Skeletal muscle tissue (tissue), 3 donors: ENCODE measurements at regions not wholly inside any gene's neighbourhood (a gene's known extent, or its start where the extent isn't known, plus 50 kb on each side); places are given as distances from the start of the nearest gene placed in this dataset.

Source experiments
- H3K27ac ChIP-seq: one replicate; pipeline ENCODE4 v1.7.0; 2013; ENCODE audit warnings: mild to moderate bottlenecking, low read depth, low read length, inconsistent platforms
- H3K27me3 ChIP-seq, 3 donors: one replicate each; pipeline ENCODE4 v1.7.0; 2013; ENCODE audit warnings: low read length in 3 of 3; ENCODE audit not compliant: control insufficient read depth in 3 of 3, insufficient read depth in 3 of 3
- H3K36me3 ChIP-seq, 3 donors: one replicate each; pipeline ENCODE4 v1.7.0; 2013; ENCODE audit warnings: low read length in 3 of 3; ENCODE audit not compliant: control insufficient read depth in 3 of 3, insufficient read depth in 3 of 3
- H3K4me1 ChIP-seq, 3 donors: one replicate each; pipeline ENCODE4 v1.7.0; 2013; ENCODE audit warnings: low read length in 3 of 3, mild to moderate bottlenecking in 3 of 3; ENCODE audit not compliant: control insufficient read depth in 3 of 3, insufficient read depth in 3 of 3
- H3K4me3 ChIP-seq, 3 donors: one replicate each; pipeline ENCODE4 v1.7.0; 2013; ENCODE audit warnings: low read length in 3 of 3
- H3K9ac ChIP-seq, 3 donors: one replicate each; pipeline ENCODE4 v1.7.0; 2013; ENCODE audit warnings: low read length in 3 of 3, mild to moderate bottlenecking in 3 of 3, moderate library complexity in 2 of 3, low read depth in 1 of 3
- H3K9me3 ChIP-seq, 3 donors: one replicate each; pipeline ENCODE4 v1.7.0; 2013; ENCODE audit warnings: low read length in 3 of 3; ENCODE audit not compliant: control insufficient read depth in 3 of 3
- donor health status: Osteomylitis.

GRCh38 chr12:115840159-115840558 is 437.3 kb downstream of the MED13L start:
- no peaks in the 10 kb centered on the region for H3K36me3 ChIP-seq
- no peaks in the 10 kb centered on the region for H3K4me1 ChIP-seq
- H3K9me3 ChIP-seq = no peaks in the 10 kb centered on the region
- no peak overlapping the region for H3K4me3 ChIP-seq
- H3K27me3 ChIP-seq = peaks cover 0 to 4% (median 0%) of the 10 kb centered on the region in 3 donors
- H3K27ac ChIP-seq = no peak overlapping the region
- H3K9ac ChIP-seq = no peak overlapping the region

GRCh38 chr12:115838952-115839351 is 438.5 kb downstream of the MED13L start:
- no peaks in the 10 kb centered on the region for H3K9me3 ChIP-seq
- no peak overlapping the region for H3K4me3 ChIP-seq
- H3K36me3 ChIP-seq = no peaks in the 10 kb centered on the region
- H3K4me1 ChIP-seq = no peaks in the 10 kb centered on the region
- no peak overlapping the region for H3K27ac ChIP-seq
- no peak overlapping the region for H3K9ac ChIP-seq
- H3K27me3 ChIP-seq = peaks cover 0 to 4% (median 0%) of the 10 kb centered on the region in 3 donors

- Histone ChIP-seq H3K4me1 (no peaks in the 10 kb centered on the region), H3K27ac (no peak overlapping the region), H3K9ac (no peak overlapping the region), H3K4me3 (no peak overlapping the region), H3K36me3 (no peaks in the 10 kb centered on the region), H3K9me3 (no peaks in the 10 kb centered on the region), H3K27me3 (peaks cover 0 to 4% (median 0%) of the 10 kb centered on the region in 3 donors)
These were observed 440.3 kb downstream of the MED13L start for GRCh38 chr12:115837220-115837619.

- Histone ChIP-seq H3K9me3 (no peaks in the 10 kb centered on the region), H3K9ac (no peak overlapping the region), H3K27me3 (peaks cover 0 to 4% (median 0%) of the 10 kb centered on the region in 3 donors), H3K36me3 (no peaks in the 10 kb centered on the region), H3K27ac (no peak overlapping the region), H3K4me1 (no peaks in the 10 kb centered on the region), H3K4me3 (no peak overlapping the region)
These were observed 442.0 kb downstream of the MED13L start for GRCh38 chr12:115835445-115835844.

- Histone ChIP-seq H3K27ac (no peak overlapping the region), H3K9me3 (no peaks in the 10 kb centered on the region), H3K36me3 (no peaks in the 10 kb centered on the region), H3K9ac (no peak overlapping the region), H3K4me3 (no peak overlapping the region), H3K4me1 (no peaks in the 10 kb centered on the region), H3K27me3 (no peaks in the 10 kb centered on the region)
These were observed 443.8 kb downstream of the MED13L start for GRCh38 chr12:115833704-115834103.

- no peaks in the 10 kb centered on the region for H3K27me3 ChIP-seq
- no peak overlapping the region for H3K9ac ChIP-seq
- H3K9me3 ChIP-seq = no peaks in the 10 kb centered on the region
- no peak overlapping the region for H3K4me3 ChIP-seq
- no peak overlapping the region for H3K27ac ChIP-seq
- H3K36me3 ChIP-seq = no peaks in the 10 kb centered on the region
- H3K4me1 ChIP-seq = no peaks in the 10 kb centered on the region
These were observed 446.9 kb downstream of the MED13L start for GRCh38 chr12:115830633-115831032.

- no peak overlapping the region for H3K27ac ChIP-seq
- no peaks in the 10 kb centered on the region for H3K36me3 ChIP-seq
- no peak overlapping the region for H3K9ac ChIP-seq
- no peaks in the 10 kb centered on the region for H3K27me3 ChIP-seq
- no peak overlapping the region for H3K4me3 ChIP-seq
- H3K9me3 ChIP-seq = no peaks in the 10 kb centered on the region
- H3K4me1 ChIP-seq = no peaks in the 10 kb centered on the region
These were observed 447.4 kb downstream of the MED13L start for GRCh38 chr12:115830070-115830469.

- Histone ChIP-seq H3K9ac (no peak overlapping the region), H3K36me3 (no peaks in the 10 kb centered on the region), H3K9me3 (no peaks in the 10 kb centered on the region), H3K4me3 (no peak overlapping the region), H3K4me1 (peaks cover 0 to 4% (median 0%) of the 10 kb centered on the region in 3 donors), H3K27me3 (no peaks in the 10 kb centered on the region), H3K27ac (no peak overlapping the region)
These were observed 449.3 kb downstream of the MED13L start for GRCh38 chr12:115828168-115828567.

GRCh38 chr12:115824936-115825602 is 452.4 kb downstream of the MED13L start:
- no peak overlapping the region for H3K9ac ChIP-seq
- H3K27me3 ChIP-seq = no peaks in the 10 kb centered on the region
- no peak overlapping the region for H3K4me3 ChIP-seq
- no peak overlapping the region for H3K27ac ChIP-seq
- H3K9me3 ChIP-seq = no peaks in the 10 kb centered on the region
- peaks cover 0 to 4% (median 0%) of the 10 kb centered on the region in 3 donors for H3K4me1 ChIP-seq
- H3K36me3 ChIP-seq = no peaks in the 10 kb centered on the region

- Histone ChIP-seq H3K9me3 (no peaks in the 10 kb centered on the region), H3K9ac (no peak overlapping the region), H3K4me1 (peaks cover 0 to 4% (median 0%) of the 10 kb centered on the region in 3 donors), H3K27me3 (no peaks in the 10 kb centered on the region), H3K36me3 (no peaks in the 10 kb centered on the region), H3K4me3 (no peak overlapping the region), H3K27ac (no peak overlapping the region)
These were observed 453.9 kb downstream of the MED13L start for GRCh38 chr12:115823635-115824034.
